Mesenchymal stem cell (in vitro differentiated cells and primary cell): ENCODE measurements at regions not wholly inside any gene's neighbourhood (a gene's known extent, or its start where the extent isn't known, plus 50 kb on each side); places are given as distances from the start of the nearest gene placed in this dataset.

Experiments
- DNase-seq: peaks from one replicate; pipeline ENCODE4 v3.0.0-alpha.2; 2013
- H2AFZ ChIP-seq: one replicate; pipeline ENCODE4 v1.6.1; 2013; ENCODE audit warnings: low read depth, mild to moderate bottlenecking, control low read depth, inconsistent platforms, low read length, moderate library complexity
- H2AK5ac ChIP-seq: 2 replicates; pipeline ENCODE4 v1.6.1; 2013; ENCODE audit warnings: low read length, moderate library complexity, mild to moderate bottlenecking, inconsistent platforms; ENCODE audit not compliant: severe bottlenecking
- H2BK120ac ChIP-seq: one replicate; pipeline ENCODE4 v1.6.1; 2013; ENCODE audit warnings: low read depth, mild to moderate bottlenecking, inconsistent platforms, low read length, moderate library complexity
- H2BK12ac ChIP-seq, 2 experiments: one replicate each; pipeline ENCODE4 v1.6.1; 2013; ENCODE audit warnings: inconsistent platforms in 2 of 2, low read length in 2 of 2, mild to moderate bottlenecking in 2 of 2, moderate library complexity in 2 of 2, control low read depth in 1 of 2
- H2BK15ac ChIP-seq: one replicate; pipeline ENCODE4 v1.6.1; 2013; ENCODE audit warnings: mild to moderate bottlenecking, low read depth, inconsistent platforms; ENCODE audit not compliant: poor library complexity, severe bottlenecking
- H2BK5ac ChIP-seq: 2 replicates; pipeline ENCODE4 v1.6.1; 2013; ENCODE audit warnings: low read depth, mild to moderate bottlenecking, low read length, control low read depth, inconsistent platforms; ENCODE audit not compliant: poor library complexity, severe bottlenecking
- H3K14ac ChIP-seq, 2 experiments: one replicate each; pipeline ENCODE4 v1.6.1; 2013; ENCODE audit warnings: inconsistent platforms in 2 of 2, low read length in 2 of 2, control low read depth in 1 of 2, mild to moderate bottlenecking in 1 of 2, moderate library complexity in 1 of 2
- H3K18ac ChIP-seq, 2 experiments: one replicate each; pipeline ENCODE4 v1.6.1; 2013; ENCODE audit warnings: inconsistent platforms in 2 of 2, low read length in 2 of 2, control low read depth in 1 of 2, low read depth in 1 of 2, mild to moderate bottlenecking in 1 of 2
- H3K23ac ChIP-seq, 2 experiments: one replicate each; pipeline ENCODE4 v1.6.1; 2013; ENCODE audit warnings: inconsistent platforms in 2 of 2, low read length in 2 of 2, mild to moderate bottlenecking in 2 of 2, moderate library complexity in 2 of 2, control low read depth in 1 of 2
- H3K27ac ChIP-seq: 2 replicates; pipeline ENCODE4 v1.5.1; 2013; ENCODE audit warnings: mild to moderate bottlenecking, moderate library complexity, low read length, control low read depth, inconsistent platforms; ENCODE audit not compliant: poor library complexity, severe bottlenecking
- H3K27me3 ChIP-seq, 2 experiments: 2 replicates each; pipeline versions ENCODE4 v1.6.1 to v1.7.0; 2013; ENCODE audit warnings: low read length in 2 of 2, mild to moderate bottlenecking in 2 of 2, moderate library complexity in 2 of 2, control low read depth in 1 of 2, inconsistent platforms in 1 of 2; ENCODE audit not compliant: control insufficient read depth in 1 of 2, insufficient read depth in 1 of 2
- H3K36me3 ChIP-seq, 2 experiments: 2 replicates each; pipeline versions ENCODE4 v1.6.1 to v1.7.0; 2013; ENCODE audit warnings: low read length in 2 of 2, control low read depth in 1 of 2, inconsistent platforms in 1 of 2, low read depth in 1 of 2, mild to moderate bottlenecking in 1 of 2; ENCODE audit not compliant: insufficient read depth in 2 of 2, control insufficient read depth in 1 of 2
- H3K4ac ChIP-seq, 2 experiments: one replicate each; pipeline ENCODE4 v1.6.1; 2013; ENCODE audit warnings: inconsistent platforms in 2 of 2, low read length in 2 of 2, mild to moderate bottlenecking in 2 of 2, moderate library complexity in 2 of 2, control low read depth in 1 of 2, low read depth in 1 of 2
- H3K4me1 ChIP-seq: 2 replicates; pipeline ENCODE4 v1.6.1; 2013; ENCODE audit warnings: low read depth, low read length, control low read depth; ENCODE audit not compliant: control insufficient read depth, insufficient read depth
- H3K4me2 ChIP-seq: 2 replicates; pipeline ENCODE4 v1.6.1; 2013; ENCODE audit warnings: low read length, mild to moderate bottlenecking, inconsistent platforms; ENCODE audit not compliant: poor library complexity, severe bottlenecking
- H3K4me3 ChIP-seq, 2 experiments: 2 replicates each; pipeline versions ENCODE4 v1.5.1 to v1.7.0; 2013; ENCODE audit warnings: low read length in 2 of 2, mild to moderate bottlenecking in 2 of 2, control low read depth in 1 of 2, low read depth in 1 of 2; ENCODE audit not compliant: insufficient read depth in 1 of 2
- H3K79me1 ChIP-seq: replicated peaks from 2 replicates; pipeline ENCODE4 v1.6.1; 2013; ENCODE audit warnings: mild to moderate bottlenecking, control low read depth, low read length, inconsistent platforms; ENCODE audit not compliant: poor library complexity, severe bottlenecking
- H3K9ac ChIP-seq: 2 replicates; pipeline ENCODE4 v1.7.0; 2013; ENCODE audit warnings: mild to moderate bottlenecking, low read length, moderate library complexity
- H3K9me3 ChIP-seq: 2 replicates; pipeline ENCODE4 v1.7.0; 2013; ENCODE audit warnings: mild to moderate bottlenecking, low read length; ENCODE audit not compliant: control insufficient read depth
- H4K8ac ChIP-seq: one replicate; pipeline ENCODE4 v1.6.1; 2013; ENCODE audit warnings: inconsistent platforms, mild to moderate bottlenecking, low read length, moderate library complexity
- H4K91ac ChIP-seq: one replicate; pipeline ENCODE4 v1.6.1; 2013; ENCODE audit warnings: mild to moderate bottlenecking, low read length, inconsistent platforms
- WGBS: methylation state at CpG from one replicate; pipeline ENCODE4 v1.1.7; 2013; ENCODE audit warnings: mixed read lengths; 5-methylcytosine and 5-hydroxymethylcytosine counted together

- no peak overlapping the region for H3K9ac ChIP-seq
- H2AK5ac ChIP-seq, result peak overlapping the region; percentile 79
- H4K8ac ChIP-seq, result no peak overlapping the region
- no peak overlapping the region for H3K23ac ChIP-seq
- H3K9me3 ChIP-seq, result no peaks in the 10 kb centered on the region
- no peak overlapping the region for H2BK5ac ChIP-seq
- H2BK12ac ChIP-seq, result no peak overlapping the region
- no peak overlapping the region for H4K91ac ChIP-seq
- H3K14ac ChIP-seq, result no peak overlapping the region
- DNase-seq, result no peak
- H2BK120ac ChIP-seq, result no peak overlapping the region
- no peak overlapping the region for H3K4me3 ChIP-seq
- peaks cover 3% of the 10 kb centered on the region for H3K4me1 ChIP-seq
- no peak overlapping the region for H3K27ac ChIP-seq
- 86% methylated on average over 3 of the region's 3 CpGs for WGBS
- no peak overlapping the region for H3K18ac ChIP-seq
- no peak overlapping the region for H3K4me2 ChIP-seq
- H3K79me1 ChIP-seq, result no peaks in the 10 kb centered on the region
- no peaks in the 10 kb centered on the region for H3K27me3 ChIP-seq
- H2AFZ ChIP-seq, result no peak overlapping the region
- no peaks in the 10 kb centered on the region for H3K36me3 ChIP-seq
- no peak overlapping the region for H3K4ac ChIP-seq
- peak overlapping the region; percentile 71 for H2BK15ac ChIP-seq
Measured at GRCh38 chr9:115196919-115197318, 79.0 kb upstream of the TNC start.

GRCh38 chr9:115198001-115198400, 80.0 kb upstream of the TNC start:
- no peak overlapping the region for H2BK15ac ChIP-seq
- H2AK5ac ChIP-seq, result no peak overlapping the region
- no peak overlapping the region for H2BK120ac ChIP-seq
- WGBS, result 12% methylated on average over 4 of the region's 4 CpGs
- H3K9me3 ChIP-seq, result no peaks in the 10 kb centered on the region
- no peak overlapping the region for H2BK12ac ChIP-seq
- H3K14ac ChIP-seq, result no peak overlapping the region
- H4K91ac ChIP-seq, result no peak overlapping the region
- no peaks in the 10 kb centered on the region for H3K27me3 ChIP-seq
- H3K23ac ChIP-seq, result no peak overlapping the region
- no peak overlapping the region for H3K27ac ChIP-seq
- no peaks in the 10 kb centered on the region for H3K79me1 ChIP-seq
- H3K18ac ChIP-seq, result no peak overlapping the region
- DNase-seq, result peak; percentile 68
- no peak overlapping the region for H3K9ac ChIP-seq
- no peaks in the 10 kb centered on the region for H3K36me3 ChIP-seq
- H3K4me3 ChIP-seq, result no peak overlapping the region
- H3K4me1 ChIP-seq, result peaks cover 3% of the 10 kb centered on the region
- no peak overlapping the region for H2BK5ac ChIP-seq
- no peak overlapping the region for H2AFZ ChIP-seq
- no peak overlapping the region for H3K4ac ChIP-seq
- no peak overlapping the region for H4K8ac ChIP-seq
- no peak overlapping the region for H3K4me2 ChIP-seq

- no peak overlapping the region for H2BK5ac ChIP-seq
- DNase-seq, result no peak
- H3K4me1 ChIP-seq, result peaks cover 3% of the 10 kb centered on the region
- no peak overlapping the region for H3K23ac ChIP-seq
- H3K4me2 ChIP-seq, result no peak overlapping the region
- no peaks in the 10 kb centered on the region for H3K9me3 ChIP-seq
- H2BK12ac ChIP-seq, result peak overlapping the region in 1 of 2 experiments; percentile 29
- H3K79me1 ChIP-seq, result no peaks in the 10 kb centered on the region
- no peak overlapping the region for H3K14ac ChIP-seq
- H2BK120ac ChIP-seq, result no peak overlapping the region
- H3K18ac ChIP-seq, result no peak overlapping the region
- no peak overlapping the region for H3K27ac ChIP-seq
- no peak overlapping the region for H3K4ac ChIP-seq
- H2BK15ac ChIP-seq, result no peak overlapping the region
- no peak overlapping the region for H2AFZ ChIP-seq
- no peak overlapping the region for H3K4me3 ChIP-seq
- no peaks in the 10 kb centered on the region for H3K27me3 ChIP-seq
- WGBS, result 61% methylated on average over 3 of the region's 3 CpGs
- peak overlapping the region; percentile 23 for H3K9ac ChIP-seq
- H3K36me3 ChIP-seq, result no peaks in the 10 kb centered on the region
- peak overlapping the region; percentile 6 for H2AK5ac ChIP-seq
- no peak overlapping the region for H4K91ac ChIP-seq
- H4K8ac ChIP-seq, result no peak overlapping the region
Measured at GRCh38 chr9:115200711-115201505, 83.0 kb upstream of the TNC start.

GRCh38 chr9:115202181-115202580, 84.2 kb upstream of the TNC start:
- H3K27me3 ChIP-seq, result no peaks in the 10 kb centered on the region
- no CpG with 5 or more reads among the region's 1 CpG for WGBS
- no peak overlapping the region for H3K27ac ChIP-seq
- no peak overlapping the region for H2BK15ac ChIP-seq
- H2AK5ac ChIP-seq, result no peak overlapping the region
- no peak overlapping the region for H2BK12ac ChIP-seq
- H2BK5ac ChIP-seq, result no peak overlapping the region
- no peak overlapping the region for H2AFZ ChIP-seq
- no peaks in the 10 kb centered on the region for H3K36me3 ChIP-seq
- no peak overlapping the region for H4K91ac ChIP-seq
- peaks cover 3% of the 10 kb centered on the region for H3K4me1 ChIP-seq
- H3K4me3 ChIP-seq, result no peak overlapping the region
- no peak overlapping the region for H3K9ac ChIP-seq
- H3K79me1 ChIP-seq, result no peaks in the 10 kb centered on the region
- no peak overlapping the region for H4K8ac ChIP-seq
- H3K14ac ChIP-seq, result no peak overlapping the region
- no peak overlapping the region for H3K4ac ChIP-seq
- DNase-seq, result no peak
- no peak overlapping the region for H3K18ac ChIP-seq
- no peak overlapping the region for H2BK120ac ChIP-seq
- H3K4me2 ChIP-seq, result no peak overlapping the region
- no peaks in the 10 kb centered on the region for H3K9me3 ChIP-seq
- no peak overlapping the region for H3K23ac ChIP-seq
